ENCODE measurements at regions not wholly inside any gene's neighbourhood (a gene's known extent, or its start where the extent isn't known, plus 50 kb on each side); places are given as distances from the start of the nearest gene placed in this dataset.
"Not testable (repeated sequence)": the region's sequence is repeated elsewhere in the genome, so short reads cannot be mapped to it uniquely, and the experiment has no call there.

DNA sequence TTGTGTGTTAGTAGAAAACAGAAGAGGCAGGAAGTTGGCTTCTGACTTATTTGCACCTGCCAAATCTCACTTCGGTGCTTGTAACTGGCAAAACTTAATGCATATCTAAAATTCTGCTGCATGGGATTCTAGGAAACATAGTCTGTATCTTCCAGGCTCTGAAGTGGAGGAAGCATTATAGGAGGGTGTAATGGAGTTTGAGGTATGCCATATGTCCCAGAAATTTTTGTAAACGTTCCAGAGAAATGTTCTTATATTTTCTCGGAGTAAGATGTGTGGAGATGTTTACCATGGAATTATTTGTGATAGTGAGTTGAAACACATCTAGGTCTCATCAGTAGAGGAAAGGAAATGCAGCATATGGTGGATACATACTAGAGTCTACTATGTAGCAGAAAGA, 1329.0 kb upstream of the NUDT12 start:
- DNase-seq (ENCODE audit: extremely low spot score), result no peak
- TF ChIP-seq LEF1 (IDR thresholded peaks at IDR 0.05; ENCODE audit: borderline replicate concordance) (no peak), FOXK2 (IDR thresholded peaks at IDR 0.05) (no peak), BHLHE40 (IDR thresholded peaks at IDR 0.05; ENCODE audit: borderline replicate concordance) (no peak), NFRKB (IDR thresholded peaks at IDR 0.05) (no peak), ARNT (IDR thresholded peaks at IDR 0.05) (no peak), TARDBP (IDR thresholded peaks at IDR 0.05) (no peak), SP1 (IDR thresholded peaks at IDR 0.05) (no peak), L3MBTL2 (conservative IDR thresholded peaks at IDR 0.05) (no peak), HDGF (IDR thresholded peaks at IDR 0.05; ENCODE audit: borderline replicate concordance) (no peak), ZNF384 (IDR thresholded peaks at IDR 0.05) (no peak), SUZ12 (IDR thresholded peaks at IDR 0.05) (no peak), FOXM1 (IDR thresholded peaks at IDR 0.05; ENCODE audit: borderline replicate concordance) (no peak), CTBP1 (IDR thresholded peaks at IDR 0.05; ENCODE audit: borderline replicate concordance) (no peak), ELF4 (IDR thresholded peaks at IDR 0.05) (no peak), FOXA1 (IDR thresholded peaks at IDR 0.05) (no peak)
- TF ChIP-seq, protein P1, sequence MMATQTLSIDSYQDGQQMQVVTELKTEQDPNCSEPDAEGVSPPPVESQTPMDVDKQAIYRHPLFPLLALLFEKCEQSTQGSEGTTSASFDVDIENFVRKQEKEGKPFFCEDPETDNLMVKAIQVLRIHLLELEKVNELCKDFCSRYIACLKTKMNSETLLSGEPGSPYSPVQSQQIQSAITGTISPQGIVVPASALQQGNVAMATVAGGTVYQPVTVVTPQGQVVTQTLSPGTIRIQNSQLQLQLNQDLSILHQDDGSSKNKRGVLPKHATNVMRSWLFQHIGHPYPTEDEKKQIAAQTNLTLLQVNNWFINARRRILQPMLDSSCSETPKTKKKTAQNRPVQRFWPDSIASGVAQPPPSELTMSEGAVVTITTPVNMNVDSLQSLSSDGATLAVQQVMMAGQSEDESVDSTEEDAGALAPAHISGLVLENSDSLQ (IDR thresholded peaks at IDR 0.05), result no peak
- POLR2A ChIA-PET, result no interaction called here
- CTCF ChIA-PET, result no interaction called here

DNA sequence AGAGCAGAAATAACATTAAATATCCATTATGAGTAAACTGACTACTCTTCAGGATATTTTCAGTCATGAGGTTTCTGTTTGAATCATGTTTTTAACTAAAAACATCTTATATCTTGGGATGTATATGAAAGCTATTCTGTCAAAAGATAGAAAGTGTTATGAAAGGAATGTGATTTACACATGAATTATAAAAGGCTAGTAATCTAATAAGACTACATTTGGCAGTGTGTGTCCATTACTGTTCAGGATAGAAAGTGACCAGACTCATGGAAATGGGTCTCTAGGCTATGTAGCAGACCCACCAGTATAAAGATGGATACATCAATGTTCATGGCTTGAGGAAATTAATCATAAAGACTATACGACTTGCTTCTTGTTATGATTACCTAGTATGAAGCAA, 1328.2 kb upstream of the NUDT12 start:
- TF ChIP-seq ZNF384 (IDR thresholded peaks at IDR 0.05) (no peak), SUZ12 (IDR thresholded peaks at IDR 0.05) (no peak), SP1 (IDR thresholded peaks at IDR 0.05) (no peak), ELF4 (IDR thresholded peaks at IDR 0.05) (no peak), L3MBTL2 (conservative IDR thresholded peaks at IDR 0.05) (no peak)
- DNase-seq (ENCODE audit: extremely low spot score), result no peak
- CTCF ChIA-PET, result no interaction called here
- POLR2A ChIA-PET, result no interaction called here

DNA sequence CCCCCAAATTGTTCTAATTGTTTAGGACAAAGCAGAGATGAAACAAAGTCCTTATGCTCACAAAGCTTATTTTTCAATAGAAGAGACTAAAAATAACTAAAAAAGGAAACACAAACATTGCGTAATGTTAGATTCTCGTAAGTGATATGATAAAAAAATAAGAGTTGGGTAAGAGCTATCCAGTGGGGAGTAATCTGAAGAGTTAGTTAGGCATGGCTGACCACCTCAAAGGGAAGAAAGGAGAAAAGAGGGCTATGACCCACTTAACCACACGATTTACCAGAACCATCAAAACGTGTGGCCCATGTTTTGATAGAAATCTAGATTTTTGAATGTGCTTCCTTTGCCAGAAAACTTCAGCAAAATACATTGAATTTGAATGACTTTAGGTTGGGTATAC, 1296.8 kb upstream of the NUDT12 start:
- ChIA-PET CTCF (no interaction called here), POLR2A (no interaction called here)
- TF ChIP-seq FOXA1 (IDR thresholded peaks at IDR 0.05) (no peak), LEF1 (IDR thresholded peaks at IDR 0.05; ENCODE audit: borderline replicate concordance) (no peak), TARDBP (IDR thresholded peaks at IDR 0.05) (no peak), ZNF384 (IDR thresholded peaks at IDR 0.05) (no peak), SP1 (IDR thresholded peaks at IDR 0.05) (no peak), BHLHE40 (IDR thresholded peaks at IDR 0.05; ENCODE audit: borderline replicate concordance) (no peak), FOXM1 (IDR thresholded peaks at IDR 0.05; ENCODE audit: borderline replicate concordance) (no peak), CTBP1 (IDR thresholded peaks at IDR 0.05; ENCODE audit: borderline replicate concordance) (no peak)
- TF ChIP-seq, protein P1 (IDR thresholded peaks at IDR 0.05), result no peak
- DNase-seq (ENCODE audit: extremely low spot score), result no peak

DNA sequence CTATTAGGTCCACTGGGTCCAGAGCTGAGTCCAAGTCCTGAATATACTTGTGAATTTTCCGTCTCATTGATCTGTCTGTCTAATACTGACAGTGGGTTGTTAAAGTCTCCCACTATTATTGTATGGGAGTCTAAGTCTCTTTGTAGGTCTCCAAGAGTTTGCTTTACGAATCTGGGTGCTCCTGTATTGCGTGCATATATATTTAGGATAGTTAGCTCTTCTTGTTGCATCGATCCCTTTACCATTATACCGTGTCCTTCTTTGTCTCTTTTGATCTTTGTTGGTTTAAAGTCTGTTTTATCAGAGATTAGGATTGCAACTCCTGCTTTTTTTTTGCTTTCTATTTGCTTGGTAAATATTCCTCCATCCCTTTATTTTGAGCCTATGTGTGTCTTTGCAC, 1289.5 kb upstream of the NUDT12 start:
- CTCF ChIA-PET; POLR2A ChIA-PET; DNase-seq (ENCODE audit: extremely low spot score): not testable (repeated sequence)

DNA sequence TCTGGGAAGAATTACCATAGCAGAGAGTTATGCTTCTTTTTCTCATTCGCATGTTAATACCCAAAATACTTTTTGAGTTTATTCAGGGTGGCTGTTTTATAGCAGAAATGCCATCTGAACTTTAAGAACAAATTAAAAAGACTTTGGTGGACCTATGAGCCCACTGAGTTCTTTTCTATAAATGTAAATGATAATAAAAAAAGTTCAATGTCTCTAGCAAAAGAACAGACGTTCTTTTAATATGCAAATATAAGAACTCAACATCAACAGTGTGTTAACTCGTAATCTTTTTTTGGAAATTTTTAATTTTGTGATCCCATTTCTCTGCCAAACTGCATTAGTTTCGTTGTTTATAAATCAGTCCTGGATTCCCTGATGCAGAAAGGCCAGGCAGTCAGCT, 1283.0 kb upstream of the NUDT12 start:
- no peak for TF ChIP-seq CTBP1 (IDR thresholded peaks at IDR 0.05; ENCODE audit: borderline replicate concordance)
- no peak for DNase-seq (ENCODE audit: extremely low spot score)
- ChIA-PET POLR2A (no interaction called here), CTCF (no interaction called here)

DNA sequence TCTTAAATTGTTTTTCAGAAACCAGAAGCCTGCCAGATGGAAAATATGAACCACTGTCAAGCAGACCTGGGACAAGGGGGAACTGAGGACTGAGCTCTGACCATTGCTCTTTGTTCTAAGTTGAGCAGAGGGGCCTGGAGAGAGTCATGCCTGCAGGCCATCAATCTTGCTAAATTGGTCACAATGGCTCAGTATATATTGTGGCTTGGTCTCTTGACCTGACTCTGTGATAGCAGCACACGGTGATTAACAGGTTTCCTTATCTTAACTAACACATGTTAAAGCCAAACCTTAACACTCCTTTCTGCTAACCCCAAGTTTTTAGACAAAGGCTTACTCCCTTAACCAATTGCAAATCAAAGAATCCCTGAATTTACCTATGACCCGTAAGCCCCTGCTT, 1281.2 kb upstream of the NUDT12 start:
- ChIA-PET POLR2A (no interaction called here), CTCF (no interaction called here)
- no peak for TF ChIP-seq ARNT (IDR thresholded peaks at IDR 0.05)
- no peak for TF ChIP-seq ELF4 (IDR thresholded peaks at IDR 0.05)
- TF ChIP-seq L3MBTL2 (conservative IDR thresholded peaks at IDR 0.05), result no peak
- TF ChIP-seq TARDBP (IDR thresholded peaks at IDR 0.05), result no peak
- no peak for TF ChIP-seq FOXA1 (IDR thresholded peaks at IDR 0.05)
- no peak for TF ChIP-seq BHLHE40 (IDR thresholded peaks at IDR 0.05; ENCODE audit: borderline replicate concordance)
- TF ChIP-seq CTBP1 (IDR thresholded peaks at IDR 0.05; ENCODE audit: borderline replicate concordance), result no peak
- TF ChIP-seq SUZ12 (IDR thresholded peaks at IDR 0.05), result no peak
- TF ChIP-seq FOXM1 (IDR thresholded peaks at IDR 0.05; ENCODE audit: borderline replicate concordance), result no peak
- TF ChIP-seq, protein P1 (IDR thresholded peaks at IDR 0.05), result no peak
- TF ChIP-seq SP1 (IDR thresholded peaks at IDR 0.05), result no peak
- TF ChIP-seq NFRKB (IDR thresholded peaks at IDR 0.05), result no peak
- TF ChIP-seq HDGF (IDR thresholded peaks at IDR 0.05; ENCODE audit: borderline replicate concordance), result no peak
- TF ChIP-seq FOXK2 (IDR thresholded peaks at IDR 0.05), result no peak
- no peak for DNase-seq (ENCODE audit: extremely low spot score)

DNA sequence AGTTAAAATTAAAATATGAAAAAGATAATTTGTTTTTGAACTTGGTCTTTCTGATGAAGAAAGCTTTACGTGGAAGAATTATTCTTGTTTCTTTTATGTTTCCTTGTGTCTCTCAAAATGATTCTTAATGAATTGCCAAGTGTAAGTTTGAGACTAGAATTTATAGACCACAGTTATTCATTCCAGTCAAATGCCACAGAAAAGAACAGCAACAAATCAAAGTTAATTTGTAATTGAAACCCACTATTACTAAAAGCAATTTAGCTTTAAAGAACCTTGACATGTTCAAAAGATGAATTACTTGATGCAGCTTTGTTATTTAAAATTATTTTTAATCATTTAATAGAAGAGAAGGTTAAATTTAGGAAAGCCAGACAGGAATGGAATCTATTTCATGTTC, 1277.7 kb upstream of the NUDT12 start:
- DNase-seq (ENCODE audit: extremely low spot score), result no peak
- POLR2A ChIA-PET, result no interaction called here
- TF ChIP-seq LEF1 (IDR thresholded peaks at IDR 0.05; ENCODE audit: borderline replicate concordance) (no peak), CTBP1 (IDR thresholded peaks at IDR 0.05; ENCODE audit: borderline replicate concordance) (no peak), FOXK2 (IDR thresholded peaks at IDR 0.05) (no peak), ARNT (IDR thresholded peaks at IDR 0.05) (no peak), ELF4 (IDR thresholded peaks at IDR 0.05) (no peak), FOXM1 (IDR thresholded peaks at IDR 0.05; ENCODE audit: borderline replicate concordance) (no peak), SP1 (IDR thresholded peaks at IDR 0.05) (no peak), FOXA1 (IDR thresholded peaks at IDR 0.05) (no peak), L3MBTL2 (conservative IDR thresholded peaks at IDR 0.05) (no peak), ZNF384 (IDR thresholded peaks at IDR 0.05) (no peak), BHLHE40 (IDR thresholded peaks at IDR 0.05; ENCODE audit: borderline replicate concordance) (no peak), HDGF (IDR thresholded peaks at IDR 0.05; ENCODE audit: borderline replicate concordance) (no peak), NFRKB (IDR thresholded peaks at IDR 0.05) (no peak), SUZ12 (IDR thresholded peaks at IDR 0.05) (no peak), TARDBP (IDR thresholded peaks at IDR 0.05) (no peak)
- TF ChIP-seq, protein P1 (IDR thresholded peaks at IDR 0.05), result no peak
- CTCF ChIA-PET, result no interaction called here

DNA sequence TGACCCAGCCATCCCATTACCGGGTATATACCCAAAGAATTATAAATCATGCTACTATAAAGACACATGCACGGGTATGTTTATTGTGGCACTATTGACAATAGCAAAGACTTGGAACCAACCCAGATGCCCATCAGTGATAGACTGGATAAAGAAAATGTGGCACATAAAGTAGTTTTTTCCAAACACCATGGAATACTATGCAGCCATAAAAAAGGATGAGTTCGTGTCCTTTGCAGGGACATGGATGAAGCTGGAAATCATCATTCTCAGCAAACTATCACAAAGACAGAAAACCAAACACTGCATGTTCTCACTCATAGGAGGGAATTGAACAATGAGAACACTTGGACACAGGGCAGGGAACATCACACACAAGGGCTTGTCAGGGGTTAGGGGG, 1268.9 kb upstream of the NUDT12 start:
- POLR2A ChIA-PET; CTCF ChIA-PET; DNase-seq (ENCODE audit: extremely low spot score): not testable (repeated sequence)

Data from HEK293T (cell line).